Esophagus squamous epithelium (tissue), 4 donors: ENCODE measurements at regions not wholly inside any gene's neighbourhood (a gene's known extent, or its start where the extent isn't known, plus 50 kb on each side); places are given as distances from the start of the nearest gene placed in this dataset.

Experiments used
- POLR2A ChIP-seq, 4 donors: fragments of 450-650 bp; IDR thresholded peaks; one replicate each; pipeline ENCODE4 v1.6.1; 2017; ENCODE audit warnings: antibody characterized with exemption in 4 of 4, mild to moderate bottlenecking in 4 of 4, moderate library complexity in 3 of 4
- TF ChIP-seq, protein P1 (sequence below), 6 experiments: fragments of 450-650 bp in 4 of 6; fragments of 200-600 bp in 2 of 6; sonication (generic) in 2 of 6; IDR thresholded peaks; one replicate each; pipeline ENCODE4 v1.5.1; 2016 to 2019; ENCODE audit warnings: antibody characterized with exemption in 6 of 6, mild to moderate bottlenecking in 4 of 6, moderate library complexity in 4 of 6

DNA sequence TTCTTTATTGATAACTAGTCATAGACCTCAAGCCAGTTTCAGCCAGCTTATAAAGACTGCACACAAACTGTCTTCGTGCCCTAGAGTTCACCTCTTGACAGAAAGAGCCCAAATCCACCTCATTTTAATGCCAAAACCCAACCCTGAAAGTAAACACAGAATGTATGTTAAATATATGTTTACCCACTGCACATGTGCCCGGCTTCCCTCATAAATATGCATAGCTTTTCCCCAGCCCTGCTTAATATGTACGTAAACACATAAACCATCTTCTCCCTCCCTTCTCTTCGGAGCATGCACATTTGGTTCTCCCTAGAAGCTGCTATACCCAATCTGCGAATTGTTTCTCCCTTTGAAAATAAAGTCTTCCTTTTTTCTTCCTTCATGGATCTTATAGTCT is 73.9 kb upstream of the XIRP2 start:
- no peak for TF ChIP-seq POLR2A (IDR thresholded peaks at IDR 0.05)
- TF ChIP-seq, protein P1, sequence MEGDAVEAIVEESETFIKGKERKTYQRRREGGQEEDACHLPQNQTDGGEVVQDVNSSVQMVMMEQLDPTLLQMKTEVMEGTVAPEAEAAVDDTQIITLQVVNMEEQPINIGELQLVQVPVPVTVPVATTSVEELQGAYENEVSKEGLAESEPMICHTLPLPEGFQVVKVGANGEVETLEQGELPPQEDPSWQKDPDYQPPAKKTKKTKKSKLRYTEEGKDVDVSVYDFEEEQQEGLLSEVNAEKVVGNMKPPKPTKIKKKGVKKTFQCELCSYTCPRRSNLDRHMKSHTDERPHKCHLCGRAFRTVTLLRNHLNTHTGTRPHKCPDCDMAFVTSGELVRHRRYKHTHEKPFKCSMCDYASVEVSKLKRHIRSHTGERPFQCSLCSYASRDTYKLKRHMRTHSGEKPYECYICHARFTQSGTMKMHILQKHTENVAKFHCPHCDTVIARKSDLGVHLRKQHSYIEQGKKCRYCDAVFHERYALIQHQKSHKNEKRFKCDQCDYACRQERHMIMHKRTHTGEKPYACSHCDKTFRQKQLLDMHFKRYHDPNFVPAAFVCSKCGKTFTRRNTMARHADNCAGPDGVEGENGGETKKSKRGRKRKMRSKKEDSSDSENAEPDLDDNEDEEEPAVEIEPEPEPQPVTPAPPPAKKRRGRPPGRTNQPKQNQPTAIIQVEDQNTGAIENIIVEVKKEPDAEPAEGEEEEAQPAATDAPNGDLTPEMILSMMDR (IDR thresholded peaks at IDR 0.05), result no peak
